GM12878 (cell line): ENCODE measurements at regions not wholly inside any gene's neighbourhood (a gene's known extent, or its start where the extent isn't known, plus 50 kb on each side); places are given as distances from the start of the nearest gene placed in this dataset.

Experiments
- ATAC-seq: fragments of 200-7000 bp; cut with Tn5 transposase; 3 replicates; pipeline ENCODE4 v1.9.1; 2020; ENCODE audit warnings: mild to moderate bottlenecking, moderate library complexity
- BruUV-seq: library from RNA; stranded (reverse); fragments of 400-500 nt; replicated peaks from 2 replicates; lab custom pipeline; 2021; lab: Mats Ljungman, UMichigan
- CTCF ChIA-PET: fragments of 300-600 bp; sonication (Branson Sonifier 250); formaldehyde crosslinking; extraction: SDS; loops from one replicate; lab custom pipeline; 2021; ENCODE audit warnings: inconsistent platforms; lab: Yijun Ruan, JAX
- POLR2A ChIA-PET: fragments of 350-600 bp; formaldehyde crosslinking; extraction: SDS; loops from one replicate; lab custom pipeline; 2021; ENCODE audit warnings: inconsistent platforms; lab: Charles Lee
- RAD21 ChIA-PET: fragments of 300-600 bp; sonication (Branson Sonifier 250); formaldehyde crosslinking; loops from one replicate; lab custom pipeline; 2023; ENCODE audit warnings: antibody characterized with exemption; ENCODE audit not compliant: unreplicated experiment; lab: Charles Lee
- SMC1A ChIA-PET: fragments of 300-600 bp; sonication (Branson Sonifier 250); formaldehyde crosslinking; loops from one replicate; lab custom pipeline; 2023; ENCODE audit not compliant: unreplicated experiment, uncharacterized antibody; lab: Charles Lee
- DNase-seq: peaks from one replicate; pipeline ENCODE4 v3.0.0-alpha.2; 2011; ENCODE audit warnings: low read depth, low spot score
- FAIRE-seq: peaks from 3 replicates; lab custom pipeline; 2011; peaks lifted over from hg19 to GRCh38; lab: Jason Lieb, UNC
- H2AFZ ChIP-seq: 2 replicates; pipeline ENCODE4 v1.6.0; 2011; ENCODE audit warnings: low read depth, low read length, control low read depth; ENCODE audit not compliant: control insufficient read depth
- H3K27ac ChIP-seq: 2 replicates; pipeline ENCODE4 v1.5.1; 2011; ENCODE audit warnings: control low read depth; ENCODE audit not compliant: control insufficient read depth, insufficient read depth
- H3K27me3 ChIP-seq, 2 experiments: replicated peaks in 1 of 2; 2 replicates each; pipeline versions ENCODE4 v1.6.0 to v1.6.1; 2011; ENCODE audit warnings: low read length in 1 of 2; ENCODE audit not compliant: control insufficient read depth in 2 of 2, insufficient read depth in 2 of 2
- H3K36me3 ChIP-seq, 2 experiments: 2 replicates each; pipeline ENCODE4 v1.5.1; 2011; ENCODE audit warnings: low read length in 1 of 2; ENCODE audit not compliant: control insufficient read depth in 2 of 2, insufficient read depth in 2 of 2
- H3K4me1 ChIP-seq: 2 replicates; pipeline ENCODE4 v1.6.1; 2011; ENCODE audit warnings: mild to moderate bottlenecking, low read length, moderate library complexity, mixed read lengths; ENCODE audit not compliant: control insufficient read depth, insufficient read depth
- H3K4me2 ChIP-seq: 2 replicates; pipeline ENCODE4 v1.6.0; 2011; ENCODE audit warnings: control low read depth; ENCODE audit not compliant: control insufficient read depth, insufficient read depth
- H3K4me3 ChIP-seq: fragments of 200-600 bp; sonication (generic); 2 replicates; pipeline ENCODE4 v1.5.1; 2016
- H3K79me2 ChIP-seq: 2 replicates; pipeline ENCODE4 v1.6.0; 2011; ENCODE audit warnings: low read length; ENCODE audit not compliant: control insufficient read depth, insufficient read depth
- H3K9ac ChIP-seq: 2 replicates; pipeline ENCODE4 v1.8.0; 2011; ENCODE audit warnings: low read length, control low read depth, mixed read lengths; ENCODE audit not compliant: control insufficient read depth, insufficient read depth
- H3K9me3 ChIP-seq: replicated peaks from 3 replicates; pipeline ENCODE4 v1.5.1; 2011; ENCODE audit warnings: mild to moderate bottlenecking, low read length; ENCODE audit not compliant: control insufficient read depth, insufficient read depth
- H4K20me1 ChIP-seq: 2 replicates; pipeline ENCODE4 v1.6.0; 2011; ENCODE audit not compliant: control insufficient read depth, insufficient read depth
- ATF2 ChIP-seq: IDR thresholded peaks from 2 replicates; pipeline ENCODE4 v1.6.1; 2012; ENCODE audit warnings: low read length, inconsistent platforms
- CBX5 ChIP-seq: sonication (generic); IDR thresholded peaks from 2 replicates; pipeline ENCODE4 v1.6.1; 2016; ENCODE audit warnings: low read depth, moderate library complexity, mild to moderate bottlenecking, inconsistent platforms
- CEBPZ ChIP-seq: fragments of 150-350 bp; IDR thresholded peaks from 2 replicates; pipeline ENCODE4 v1.6.1; 2016; ENCODE audit warnings: low read depth, low read length
- ELK1 ChIP-seq: IDR thresholded peaks from 2 replicates; pipeline ENCODE4 v1.6.1; 2012; ENCODE audit warnings: low read depth, low read length, improper control_type of control experiment
- FOS ChIP-seq: IDR thresholded peaks from 3 replicates; pipeline ENCODE4 v1.6.1; 2011; ENCODE audit warnings: borderline replicate concordance; ENCODE audit not compliant: insufficient read length; ENCODE audit errors: extremely low read depth
- HDAC6 ChIP-seq: fragments of 200-600 bp; sonication (generic); IDR thresholded peaks from one replicate; pipeline ENCODE4 v1.8.0; 2017; ENCODE audit warnings: antibody characterized with exemption; ENCODE audit not compliant: unreplicated experiment
- IRF3 ChIP-seq: fragments of 450-650 bp; IDR thresholded peaks from 2 replicates; pipeline ENCODE4 v1.6.1; 2014; ENCODE audit warnings: mild to moderate bottlenecking
- KAT2A ChIP-seq: conservative IDR thresholded peaks from 2 replicates; pipeline ENCODE4 v1.6.1; 2011; ENCODE audit warnings: low read depth, low read length; ENCODE audit not compliant: control insufficient read depth
- MTA2 ChIP-seq: fragments of 450-650 bp; IDR thresholded peaks from 2 replicates; pipeline ENCODE4 v1.6.1; 2016; ENCODE audit warnings: low read depth, mild to moderate bottlenecking, moderate library complexity
- MYC ChIP-seq: IDR thresholded peaks from 2 replicates; pipeline ENCODE4 v1.6.1; 2011; ENCODE audit warnings: mild to moderate bottlenecking, low read length, moderate library complexity, inconsistent platforms; ENCODE audit not compliant: insufficient read depth, insufficient replicate concordance, insufficient read length, severe bottlenecking
- NFYA ChIP-seq: IDR thresholded peaks from 2 replicates; pipeline ENCODE4 v1.6.1; 2011; ENCODE audit warnings: low read depth, mild to moderate bottlenecking, low read length, improper control_type of control experiment, borderline replicate concordance
- PAX8 ChIP-seq: fragments of 450-650 bp; IDR thresholded peaks from 2 replicates; pipeline ENCODE4 v1.6.1; 2017; ENCODE audit warnings: mild to moderate bottlenecking, moderate library complexity
- PML ChIP-seq: IDR thresholded peaks from 2 replicates; pipeline ENCODE4 v1.6.1; 2012; ENCODE audit warnings: low read length, inconsistent platforms
- RCOR1 ChIP-seq: conservative IDR thresholded peaks from 2 replicates; pipeline ENCODE4 v1.6.1; 2012; ENCODE audit warnings: low read depth, low read length, improper control_type of control experiment
- SUZ12 ChIP-seq: fragments of 200-600 bp; sonication (generic); IDR thresholded peaks from one replicate; pipeline ENCODE4 v1.6.1; 2018; ENCODE audit warnings: antibody characterized with exemption, mild to moderate bottlenecking; ENCODE audit not compliant: unreplicated experiment
- TBL1XR1 ChIP-seq: IDR thresholded peaks from 2 replicates; pipeline ENCODE4 v1.6.1; 2012; ENCODE audit warnings: low read depth, low read length, improper control_type of control experiment
- WRNIP1 ChIP-seq: IDR thresholded peaks from 2 replicates; pipeline ENCODE4 v1.6.1; 2011; ENCODE audit warnings: low read depth, low read length, improper control_type of control experiment, borderline replicate concordance
- YBX1 ChIP-seq: fragments of 450-650 bp; IDR thresholded peaks from 2 replicates; pipeline ENCODE4 v1.6.1; 2016; ENCODE audit warnings: antibody characterized with exemption
- ZNF384 ChIP-seq: IDR thresholded peaks from 2 replicates; pipeline ENCODE4 v1.6.1; 2012; ENCODE audit warnings: low read depth, mild to moderate bottlenecking, low read length, improper control_type of control experiment, borderline replicate concordance
- WGBS: methylation state at CpG from one replicate; pipeline ENCODE4 v1.1.6; 2016; ENCODE audit warnings: low lambda C conversion rate; ENCODE audit not compliant: insufficient replicate concordance, insufficient coverage; ENCODE audit errors: missing lambda C conversion rate; 5-methylcytosine and 5-hydroxymethylcytosine counted together
- in situ Hi-C: fragments of 300-500 bp; cut with MboI; formaldehyde crosslinking; loops from 9 replicates; pipeline ENCODE4 v1.14.3; 2018; ENCODE audit warnings: mixed read lengths
- intact Hi-C: fragments of 100-400 bp; cut with micrococcal nuclease; formaldehyde crosslinking; loops from one replicate; pipeline ENCODE4 v1.14.2; 2022; ENCODE audit not compliant: unreplicated experiment

GRCh38 chrX:83593634-83594294 lies 85.7 kb downstream of the POU3F4 start:
- H3K79me2 ChIP-seq, result no peaks in the 10 kb centered on the region
- ChIA-PET CTCF (no interaction called here), POLR2A (no interaction called here), SMC1A (no interaction called here), RAD21 (no interaction called here)
- intact Hi-C loops (no loop called here), in situ Hi-C loops (no loop called here)
- no peak overlapping the region for H3K9ac ChIP-seq
- no peaks in the 10 kb centered on the region for H3K9me3 ChIP-seq
- no peak overlapping the region for H3K4me2 ChIP-seq
- no peaks in the 10 kb centered on the region for H4K20me1 ChIP-seq
- FAIRE-seq (no peak), ATAC-seq (no peak), DNase-seq (no peak)
- no peak overlapping the region for H3K4me3 ChIP-seq
- no peak overlapping the region for H3K27ac ChIP-seq
- H3K4me1 ChIP-seq, result no peaks in the 10 kb centered on the region
- no peaks in the 10 kb centered on the region for H3K27me3 ChIP-seq
- H2AFZ ChIP-seq, result no peak overlapping the region
- TF ChIP-seq HDAC6 (no peak), PML (no peak), ATF2 (no peak), PAX8 (no peak), ELK1 (no peak), CEBPZ (no peak), IRF3 (no peak), TBL1XR1 (no peak), CBX5 (no peak), KAT2A (no peak), SUZ12 (no peak), MTA2 (no peak), NFYA (no peak), MYC (no peak), WRNIP1 (no peak), RCOR1 (no peak), FOS (no peak), ZNF384 (no peak), YBX1 (no peak)
- 36% methylated on average over 14 of the region's 14 CpGs for WGBS
- no TSS peak for BruUV-seq
- no peaks in the 10 kb centered on the region for H3K36me3 ChIP-seq
